Fibroblast of lung (primary cell): ENCODE measurements at regions not wholly inside any gene's neighbourhood (a gene's known extent, or its start where the extent isn't known, plus 50 kb on each side); places are given as distances from the start of the nearest gene placed in this dataset.

Experiments used
- EZH2 ChIP-seq: IDR thresholded peaks from 2 replicates; pipeline ENCODE4 v1.5.1; 2012; ENCODE audit warnings: low read length, control low read depth, mild to moderate bottlenecking; ENCODE audit errors: missing control alignments
- TF ChIP-seq, protein P1 (sequence below), 2 donors: IDR thresholded peaks in 1 of 2; conservative IDR thresholded peaks in 1 of 2; 1 replicate in 1 of 2; 2 replicates in 1 of 2; pipeline ENCODE4 v1.5.1; 2011 to 2012; ENCODE audit warnings: low read length in 2 of 2, control low read depth in 1 of 2, inconsistent platforms in 1 of 2, low read depth in 1 of 2, mild to moderate bottlenecking in 1 of 2

DNA sequence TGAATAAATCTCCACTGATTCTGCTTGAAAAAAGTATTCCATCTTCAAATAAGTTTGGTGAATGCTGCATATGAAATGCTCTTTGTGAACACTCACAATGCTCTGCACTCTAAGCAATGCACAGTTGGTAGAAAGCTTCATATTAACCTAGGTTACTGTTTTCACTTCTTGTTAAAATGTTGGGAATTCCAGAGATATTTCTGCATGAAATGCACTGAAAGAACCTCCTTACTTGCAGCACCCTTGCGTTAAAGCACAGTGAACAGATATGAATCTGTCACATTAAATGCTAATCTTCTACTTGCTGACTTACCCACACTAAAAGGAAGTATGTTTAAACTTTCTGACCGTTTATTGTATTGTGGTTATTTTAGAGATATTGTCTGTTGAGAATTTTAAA is 584.1 kb upstream of the NUDT12 start:
- TF ChIP-seq, protein P1, sequence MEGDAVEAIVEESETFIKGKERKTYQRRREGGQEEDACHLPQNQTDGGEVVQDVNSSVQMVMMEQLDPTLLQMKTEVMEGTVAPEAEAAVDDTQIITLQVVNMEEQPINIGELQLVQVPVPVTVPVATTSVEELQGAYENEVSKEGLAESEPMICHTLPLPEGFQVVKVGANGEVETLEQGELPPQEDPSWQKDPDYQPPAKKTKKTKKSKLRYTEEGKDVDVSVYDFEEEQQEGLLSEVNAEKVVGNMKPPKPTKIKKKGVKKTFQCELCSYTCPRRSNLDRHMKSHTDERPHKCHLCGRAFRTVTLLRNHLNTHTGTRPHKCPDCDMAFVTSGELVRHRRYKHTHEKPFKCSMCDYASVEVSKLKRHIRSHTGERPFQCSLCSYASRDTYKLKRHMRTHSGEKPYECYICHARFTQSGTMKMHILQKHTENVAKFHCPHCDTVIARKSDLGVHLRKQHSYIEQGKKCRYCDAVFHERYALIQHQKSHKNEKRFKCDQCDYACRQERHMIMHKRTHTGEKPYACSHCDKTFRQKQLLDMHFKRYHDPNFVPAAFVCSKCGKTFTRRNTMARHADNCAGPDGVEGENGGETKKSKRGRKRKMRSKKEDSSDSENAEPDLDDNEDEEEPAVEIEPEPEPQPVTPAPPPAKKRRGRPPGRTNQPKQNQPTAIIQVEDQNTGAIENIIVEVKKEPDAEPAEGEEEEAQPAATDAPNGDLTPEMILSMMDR (conservative IDR thresholded peaks at IDR 0.05 in 1 of 2, IDR thresholded peaks at IDR 0.05 in 1 of 2; ENCODE audit: low read depth in 1 of 2, low read length in 2 of 2) = no peak
- TF ChIP-seq EZH2 = no peak
